Neuronal stem cell (in vitro differentiated cells): ENCODE measurements at regions not wholly inside any gene's neighbourhood (a gene's known extent, or its start where the extent isn't known, plus 50 kb on each side); places are given as distances from the start of the nearest gene placed in this dataset.

ENCODE experiments used
- DNase-seq: peaks from one replicate; pipeline ENCODE4 v3.0.0-alpha.2; 2013; ENCODE audit warnings: low spot score
- H2AFZ ChIP-seq: one replicate; pipeline ENCODE4 v1.6.1; 2013; ENCODE audit warnings: mild to moderate bottlenecking, low read length, inconsistent platforms
- H2AK5ac ChIP-seq: 2 replicates; pipeline ENCODE4 v1.6.1; 2013; ENCODE audit warnings: low read depth, mild to moderate bottlenecking, inconsistent platforms, low read length, moderate library complexity, mixed read lengths
- H2BK120ac ChIP-seq: 2 replicates; pipeline ENCODE4 v1.6.1; 2013; ENCODE audit warnings: low read depth, mild to moderate bottlenecking, inconsistent platforms, low read length, moderate library complexity, mixed read lengths
- H2BK12ac ChIP-seq: one replicate; pipeline ENCODE4 v1.6.1; 2013; ENCODE audit warnings: low read length, inconsistent platforms
- H2BK15ac ChIP-seq: 2 replicates; pipeline ENCODE4 v1.6.1; 2013; ENCODE audit warnings: mild to moderate bottlenecking, low read length, inconsistent platforms, mixed read lengths
- H2BK5ac ChIP-seq: one replicate; pipeline ENCODE4 v1.6.1; 2013; ENCODE audit warnings: inconsistent platforms, mild to moderate bottlenecking, low read length, moderate library complexity
- H3K14ac ChIP-seq: one replicate; pipeline ENCODE4 v1.6.1; 2013; ENCODE audit warnings: low read length, inconsistent platforms
- H3K18ac ChIP-seq: 2 replicates; pipeline ENCODE4 v1.6.1; 2013; ENCODE audit warnings: low read length, inconsistent platforms
- H3K23ac ChIP-seq: 2 replicates; pipeline ENCODE4 v1.6.1; 2013; ENCODE audit warnings: low read depth, mild to moderate bottlenecking, mixed read lengths, low read length, inconsistent platforms; ENCODE audit not compliant: poor library complexity
- H3K27ac ChIP-seq: replicated peaks from 3 replicates; pipeline ENCODE4 v1.5.1; 2013; ENCODE audit warnings: low read length, inconsistent platforms
- H3K27me3 ChIP-seq, 3 experiments: 2 replicates each; pipeline ENCODE4 v1.6.1; 2013; ENCODE audit warnings: low read length in 3 of 3, mild to moderate bottlenecking in 2 of 3, inconsistent platforms in 1 of 3, low read depth in 1 of 3, mixed read lengths in 1 of 3, moderate library complexity in 1 of 3; ENCODE audit not compliant: control insufficient read depth in 3 of 3, insufficient read depth in 3 of 3
- H3K36me3 ChIP-seq, 2 donors: replicated peaks in 1 of 2; 2 replicates each; pipeline ENCODE4 v1.6.1; 2013; ENCODE audit warnings: low read length in 2 of 2; ENCODE audit not compliant: control insufficient read depth in 2 of 2, insufficient read depth in 2 of 2
- H3K4ac ChIP-seq: 2 replicates; pipeline ENCODE4 v1.6.1; 2013; ENCODE audit warnings: inconsistent platforms, mild to moderate bottlenecking, low read length, moderate library complexity
- H3K4me1 ChIP-seq, 2 donors: 1 replicate in 1 of 2; 2 replicates in 1 of 2; pipeline ENCODE4 v1.6.1; 2013; ENCODE audit warnings: low read length in 2 of 2, low read depth in 1 of 2; ENCODE audit not compliant: control insufficient read depth in 2 of 2, insufficient read depth in 1 of 2
- H3K4me2 ChIP-seq: one replicate; pipeline ENCODE4 v1.6.1; 2013; ENCODE audit warnings: mild to moderate bottlenecking, low read length, inconsistent platforms; ENCODE audit not compliant: insufficient read depth, poor library complexity, severe bottlenecking
- H3K4me3 ChIP-seq, 2 donors: 2 replicates each; pipeline ENCODE4 v1.5.1; 2013; ENCODE audit warnings: low read length in 2 of 2, mild to moderate bottlenecking in 2 of 2, inconsistent platforms in 1 of 2, moderate library complexity in 1 of 2
- H3K79me1 ChIP-seq: one replicate; pipeline ENCODE4 v1.6.1; 2013; ENCODE audit warnings: low read depth, mild to moderate bottlenecking, inconsistent platforms, low read length, moderate library complexity
- H3K9ac ChIP-seq: one replicate; pipeline ENCODE4 v1.6.1; 2013; ENCODE audit warnings: mild to moderate bottlenecking, low read depth, low read length, inconsistent platforms; ENCODE audit not compliant: poor library complexity
- H3K9me3 ChIP-seq, 2 donors: replicated peaks in 1 of 2; 2 replicates each; pipeline versions ENCODE3 to v1.6.1; 2013; ENCODE audit warnings: low read length in 2 of 2, mild to moderate bottlenecking in 2 of 2, inconsistent platforms in 1 of 2, low read depth in 1 of 2, mixed read lengths in 1 of 2, moderate library complexity in 1 of 2; ENCODE audit not compliant: control insufficient read depth in 2 of 2, insufficient read depth in 1 of 2
- H4K8ac ChIP-seq: one replicate; pipeline ENCODE4 v1.6.1; 2013; ENCODE audit warnings: low read depth, mild to moderate bottlenecking, inconsistent platforms, low read length, moderate library complexity
- H4K91ac ChIP-seq: one replicate; pipeline ENCODE4 v1.6.1; 2013; ENCODE audit warnings: low read length, low read depth, mild to moderate bottlenecking, inconsistent platforms; ENCODE audit not compliant: poor library complexity
- WGBS, 2 donors: extraction: QIAGEN DNeasy Blood & Tissue Kit; methylation state at CpG; one replicate each; pipeline ENCODE4 v1.1.7; 2013; ENCODE audit warnings: missing lambda C conversion rate in 2 of 2, mixed read lengths in 1 of 2; ENCODE audit not compliant: insufficient read length in 2 of 2, insufficient replicate concordance in 1 of 2; ENCODE audit errors: extremely low coverage in 2 of 2; 5-methylcytosine and 5-hydroxymethylcytosine counted together

- no peak overlapping the region for H4K91ac ChIP-seq
- H3K4me3 ChIP-seq = no peak overlapping the region
- H3K14ac ChIP-seq = peak overlapping the region; percentile 87
- H3K27me3 ChIP-seq = peaks cover 0 to 6% (median 0%) of the 10 kb centered on the region in 3 experiments
- H2BK15ac ChIP-seq = no peak overlapping the region
- no peak for DNase-seq
- H4K8ac ChIP-seq = no peak overlapping the region
- no peaks in the 10 kb centered on the region for H3K79me1 ChIP-seq
- no peak overlapping the region for H3K4ac ChIP-seq
- H2AFZ ChIP-seq = no peak overlapping the region
- H3K4me2 ChIP-seq = no peak overlapping the region
- no peak overlapping the region for H3K9ac ChIP-seq
- H2BK5ac ChIP-seq = no peak overlapping the region
- peak overlapping the region; percentile 76 for H3K18ac ChIP-seq
- H3K36me3 ChIP-seq = no peaks in the 10 kb centered on the region
- H2BK12ac ChIP-seq = no peak overlapping the region
- peak overlapping the region; percentile 92 for H2AK5ac ChIP-seq
- WGBS, 2 donors = no CpG with 5 or more reads among the region's 18 CpGs
- no peak overlapping the region for H2BK120ac ChIP-seq
- no peak overlapping the region for H3K23ac ChIP-seq
- no peak overlapping the region for H3K27ac ChIP-seq
- peaks cover 0 to 10% of the 10 kb centered on the region in 2 donors for H3K9me3 ChIP-seq
- H3K4me1 ChIP-seq = peaks cover 0 to 16% of the 10 kb centered on the region in 2 donors
Observed at GRCh38 chr9:135228345-135228982, 141.0 kb downstream of the OLFM1 start.

GRCh38 chr9:135228983-135229625 is 141.6 kb downstream of the OLFM1 start:
- no peaks in the 10 kb centered on the region for H3K79me1 ChIP-seq
- H4K8ac ChIP-seq = peak overlapping the region; percentile 3
- H3K36me3 ChIP-seq = no peaks in the 10 kb centered on the region
- peak overlapping the region; percentile 87 for H2BK120ac ChIP-seq
- no peak overlapping the region for H3K9ac ChIP-seq
- H2AFZ ChIP-seq = no peak overlapping the region
- peak overlapping the region; percentile 75 for H3K14ac ChIP-seq
- H3K4me2 ChIP-seq = no peak overlapping the region
- no peak overlapping the region for H2BK5ac ChIP-seq
- no peak overlapping the region for H3K27ac ChIP-seq
- peak overlapping the region; percentile 80 for H3K18ac ChIP-seq
- H2BK15ac ChIP-seq = peak overlapping the region; percentile 49
- no peak overlapping the region for H3K4ac ChIP-seq
- peak overlapping the region in 1 of 2 donors; percentile 36 for H3K4me3 ChIP-seq
- no peak for DNase-seq
- H3K23ac ChIP-seq = peak overlapping the region; percentile 6
- peaks cover 0 to 6% (median 0%) of the 10 kb centered on the region in 3 experiments for H3K27me3 ChIP-seq
- WGBS, 2 donors = no CpG with 5 or more reads among the region's 14 CpGs
- H2AK5ac ChIP-seq = peak overlapping the region; percentile 88
- peaks cover 0 to 10% of the 10 kb centered on the region in 2 donors for H3K9me3 ChIP-seq
- H4K91ac ChIP-seq = no peak overlapping the region
- peak overlapping the region; percentile 30 for H2BK12ac ChIP-seq
- H3K4me1 ChIP-seq = peaks cover 0 to 13% of the 10 kb centered on the region in 2 donors

GRCh38 chr9:135229701-135230385 is 142.4 kb downstream of the OLFM1 start:
- peaks cover 0 to 9% of the 10 kb centered on the region in 2 donors for H3K4me1 ChIP-seq
- H2BK120ac ChIP-seq = no peak overlapping the region
- H3K9me3 ChIP-seq = peaks cover 0 to 10% of the 10 kb centered on the region in 2 donors
- no CpG with 5 or more reads among the region's 16 CpGs for WGBS, 2 donors
- no peak overlapping the region for H3K4me2 ChIP-seq
- H3K36me3 ChIP-seq = no peaks in the 10 kb centered on the region
- H4K8ac ChIP-seq = no peak overlapping the region
- no peak overlapping the region for H2BK5ac ChIP-seq
- peak overlapping the region; percentile 88 for H2AK5ac ChIP-seq
- H2BK15ac ChIP-seq = no peak overlapping the region
- H3K18ac ChIP-seq = peak overlapping the region; percentile 80
- H3K4ac ChIP-seq = no peak overlapping the region
- H3K23ac ChIP-seq = peak overlapping the region; percentile 6
- no peaks in the 10 kb centered on the region for H3K79me1 ChIP-seq
- peak overlapping the region; percentile 64 for H4K91ac ChIP-seq
- no peak overlapping the region for H3K27ac ChIP-seq
- no peak overlapping the region for H2AFZ ChIP-seq
- peak overlapping the region; percentile 75 for H3K14ac ChIP-seq
- no peak for DNase-seq
- H3K27me3 ChIP-seq = peaks cover 0 to 6% (median 0%) of the 10 kb centered on the region in 3 experiments
- peak overlapping the region; percentile 37 for H3K9ac ChIP-seq
- no peak overlapping the region for H2BK12ac ChIP-seq
- no peak overlapping the region for H3K4me3 ChIP-seq

GRCh38 chr9:135230386-135230765 is 142.9 kb downstream of the OLFM1 start:
- H3K9ac ChIP-seq = no peak overlapping the region
- no peak overlapping the region for H2BK12ac ChIP-seq
- peaks cover 0 to 6% (median 0%) of the 10 kb centered on the region in 3 experiments for H3K27me3 ChIP-seq
- no peak overlapping the region for H3K14ac ChIP-seq
- no peak overlapping the region for H2BK120ac ChIP-seq
- H3K4ac ChIP-seq = no peak overlapping the region
- no peaks in the 10 kb centered on the region for H3K79me1 ChIP-seq
- H3K4me3 ChIP-seq = no peak overlapping the region
- no peak overlapping the region for H2BK15ac ChIP-seq
- H3K18ac ChIP-seq = peak overlapping the region; percentile 56
- H3K36me3 ChIP-seq = no peaks in the 10 kb centered on the region
- H2AFZ ChIP-seq = no peak overlapping the region
- no peak overlapping the region for H3K27ac ChIP-seq
- peak overlapping the region; percentile 64 for H4K91ac ChIP-seq
- DNase-seq = no peak
- H4K8ac ChIP-seq = no peak overlapping the region
- H3K9me3 ChIP-seq = peaks cover 0 to 10% of the 10 kb centered on the region in 2 donors
- peak overlapping the region; percentile 88 for H2AK5ac ChIP-seq
- no peak overlapping the region for H3K4me2 ChIP-seq
- peaks cover 0 to 8% of the 10 kb centered on the region in 2 donors for H3K4me1 ChIP-seq
- no peak overlapping the region for H2BK5ac ChIP-seq
- WGBS, 2 donors = no CpG with 5 or more reads among the region's 7 CpGs
- H3K23ac ChIP-seq = peak overlapping the region; percentile 6
